WTC11 (cell line): ENCODE measurements at regions not wholly inside any gene's neighbourhood (a gene's known extent, or its start where the extent isn't known, plus 50 kb on each side); places are given as distances from the start of the nearest gene placed in this dataset.

Experiments
- AR ChIP-seq: fragments of 250-450 bp; sonication (Bioruptor Pico); IDR thresholded peaks from 2 replicates; pipeline ENCODE4 v1.9.0; 2021; ENCODE audit warnings: mild to moderate bottlenecking
- ATF3 ChIP-seq: sonication (generic); formaldehyde crosslinking; conservative IDR thresholded peaks from 2 replicates; pipeline ENCODE4 v1.8.1; 2022; ENCODE audit warnings: mild to moderate bottlenecking, missing genetic modification reagents
- CTCF ChIP-seq: fragments of 200-600 bp; IDR thresholded peaks from 2 replicates; pipeline ENCODE4 v1.8.0; 2022; ENCODE audit warnings: antibody characterized with exemption
- IRF1 ChIP-seq: sonication (generic); formaldehyde crosslinking; IDR thresholded peaks from 2 replicates; pipeline ENCODE4 v1.8.0; 2023; ENCODE audit warnings: missing genetic modification reagents
- KAT7 ChIP-seq: sonication (generic); formaldehyde crosslinking; IDR thresholded peaks from 2 replicates; pipeline ENCODE4 v1.8.1; 2023; ENCODE audit warnings: missing genetic modification reagents, mild to moderate bottlenecking, borderline replicate concordance
- MAX ChIP-seq: sonication (generic); formaldehyde crosslinking; IDR thresholded peaks from 2 replicates; pipeline ENCODE4 v1.8.0; 2022; ENCODE audit warnings: mild to moderate bottlenecking, missing genetic modification reagents
- NR3C1 ChIP-seq: sonication (generic); formaldehyde crosslinking; conservative IDR thresholded peaks from 2 replicates; pipeline ENCODE4 v1.8.1; 2023; ENCODE audit warnings: low read depth, mild to moderate bottlenecking, missing genetic modification reagents
- OVOL2 ChIP-seq: fragments of 250-450 bp; sonication (Bioruptor Pico); IDR thresholded peaks from 2 replicates; pipeline ENCODE4 v1.9.0; 2021; ENCODE audit warnings: mild to moderate bottlenecking, borderline replicate concordance
- USF2 ChIP-seq: sonication (generic); formaldehyde crosslinking; IDR thresholded peaks from 2 replicates; pipeline ENCODE4 v1.8.1; 2023; ENCODE audit warnings: mild to moderate bottlenecking, missing genetic modification reagents, moderate library complexity
- TF ChIP-seq, protein P1 (sequence below): sonication (generic); formaldehyde crosslinking; IDR thresholded peaks from 2 replicates; pipeline ENCODE4 v1.8.1; 2023; ENCODE audit warnings: mild to moderate bottlenecking, missing genetic modification reagents, moderate library complexity

DNA sequence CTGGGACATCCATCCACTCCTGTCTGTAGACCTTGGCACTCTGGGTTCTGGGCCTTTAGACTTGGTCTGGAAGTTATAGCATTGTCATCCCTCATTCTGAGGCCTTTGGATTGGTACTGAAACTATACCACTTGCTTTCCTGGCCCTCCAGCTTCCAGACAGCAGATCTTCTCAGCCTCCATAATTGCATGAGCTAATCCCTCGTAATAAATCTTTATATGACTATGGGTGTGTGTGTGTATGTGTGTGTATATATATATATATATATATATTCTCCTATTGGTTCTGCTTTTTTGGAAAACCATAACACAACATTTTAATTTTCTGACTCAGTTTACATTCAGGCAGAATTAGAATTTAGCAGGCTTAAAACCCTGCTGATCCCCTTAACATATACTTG is 180.5 kb downstream of the ENC1 start:
- no peak for TF ChIP-seq CTCF
- TF ChIP-seq ATF3 (CRISPR knock-in tag), result no peak
- TF ChIP-seq, protein P1, sequence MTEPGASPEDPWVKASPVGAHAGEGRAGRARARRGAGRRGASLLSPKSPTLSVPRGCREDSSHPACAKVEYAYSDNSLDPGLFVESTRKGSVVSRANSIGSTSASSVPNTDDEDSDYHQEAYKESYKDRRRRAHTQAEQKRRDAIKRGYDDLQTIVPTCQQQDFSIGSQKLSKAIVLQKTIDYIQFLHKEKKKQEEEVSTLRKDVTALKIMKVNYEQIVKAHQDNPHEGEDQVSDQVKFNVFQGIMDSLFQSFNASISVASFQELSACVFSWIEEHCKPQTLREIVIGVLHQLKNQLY (CRISPR knock-in tag), result no peak
- TF ChIP-seq IRF1, result no peak
- no peak for TF ChIP-seq NR3C1 (CRISPR knock-in tag)
- TF ChIP-seq OVOL2 (CRISPR knock-in tag), result no peak
- TF ChIP-seq USF2 (CRISPR knock-in tag), result no peak
- no peak for TF ChIP-seq AR (CRISPR knock-in tag)
- no peak for TF ChIP-seq MAX (CRISPR knock-in tag)
- no peak for TF ChIP-seq KAT7 (CRISPR knock-in tag)
